Liver (tissue), 8 donors: ENCODE measurements at regions not wholly inside any gene's neighbourhood (a gene's known extent, or its start where the extent isn't known, plus 50 kb on each side); places are given as distances from the start of the nearest gene placed in this dataset.

Experiments
- DNase-seq: peaks from one replicate; pipeline ENCODE4 v3.0.0-alpha.2; 2017; ENCODE audit warnings: low spot score
- H3K27ac ChIP-seq, 2 donors: one replicate each; pipeline ENCODE4 v1.7.0; 2013; ENCODE audit warnings: inconsistent platforms in 2 of 2, low read length in 2 of 2, control low read depth in 1 of 2, low read depth in 1 of 2, mild to moderate bottlenecking in 1 of 2
- H3K27me3 ChIP-seq, 4 donors: one replicate each; pipeline versions ENCODE4 v1.6.1 to v1.7.0; 2013; ENCODE audit warnings: low read length in 3 of 4, inconsistent platforms in 1 of 4, mild to moderate bottlenecking in 1 of 4, moderate library complexity in 1 of 4; ENCODE audit not compliant: control insufficient read depth in 4 of 4, insufficient read depth in 4 of 4
- H3K36me3 ChIP-seq, 4 donors: one replicate each; pipeline versions ENCODE4 v1.6.1 to v1.7.0; 2013; ENCODE audit warnings: low read length in 3 of 4, mild to moderate bottlenecking in 3 of 4, low read depth in 1 of 4, moderate library complexity in 1 of 4; ENCODE audit not compliant: control insufficient read depth in 4 of 4, insufficient read depth in 3 of 4
- H3K4me1 ChIP-seq, 4 donors: one replicate each; pipeline versions ENCODE4 v1.6.1 to v1.7.0; 2013; ENCODE audit warnings: low read length in 3 of 4, mild to moderate bottlenecking in 3 of 4, moderate library complexity in 1 of 4; ENCODE audit not compliant: control insufficient read depth in 4 of 4, insufficient read depth in 4 of 4
- H3K4me3 ChIP-seq, 3 donors: one replicate each; pipeline versions ENCODE4 v1.6.1 to v1.7.0; 2013; ENCODE audit warnings: low read length in 3 of 3, control low read depth in 1 of 3, low read depth in 1 of 3, mild to moderate bottlenecking in 1 of 3
- H3K9ac ChIP-seq, 2 donors: one replicate each; pipeline ENCODE4 v1.7.0; 2013; ENCODE audit warnings: low read length in 2 of 2, mild to moderate bottlenecking in 2 of 2, moderate library complexity in 2 of 2, control low read depth in 1 of 2, low read depth in 1 of 2
- H3K9me3 ChIP-seq, 4 donors: one replicate each; pipeline versions ENCODE4 v1.6.1 to v1.7.0; 2013; ENCODE audit warnings: low read length in 3 of 4; ENCODE audit not compliant: control insufficient read depth in 4 of 4
- ATF3 ChIP-seq: IDR thresholded peaks from 2 replicates; pipeline ENCODE4 v1.6.1; 2016; ENCODE audit warnings: antibody characterized with exemption
- CTCF ChIP-seq: fragments of 150-350 bp; IDR thresholded peaks from 2 replicates; pipeline ENCODE4 v1.5.1; 2017; ENCODE audit warnings: improper control_type of control experiment, low read depth, low read length; ENCODE audit not compliant: missing input control
- EGR1 ChIP-seq, 2 donors: IDR thresholded peaks; 2 replicates each; pipeline ENCODE4 v1.6.1; 2016 to 2018; ENCODE audit warnings: antibody characterized with exemption in 2 of 2, low read depth in 2 of 2
- FOXA1 ChIP-seq: IDR thresholded peaks from 2 replicates; pipeline ENCODE4 v1.6.1; 2016; ENCODE audit warnings: antibody characterized with exemption
- FOXA2 ChIP-seq: IDR thresholded peaks from 2 replicates; pipeline ENCODE4 v1.6.1; 2016; ENCODE audit warnings: antibody characterized with exemption
- HNF4A ChIP-seq, 2 donors: conservative IDR thresholded peaks; 2 replicates each; pipeline ENCODE4 v1.6.1; 2016; ENCODE audit warnings: antibody characterized with exemption in 2 of 2, mild to moderate bottlenecking in 2 of 2
- HNF4G ChIP-seq: IDR thresholded peaks from 2 replicates; pipeline ENCODE4 v1.6.1; 2016; ENCODE audit warnings: antibody characterized with exemption
- JUND ChIP-seq, 2 donors: IDR thresholded peaks; 2 replicates each; pipeline ENCODE4 v1.6.1; 2016; ENCODE audit warnings: antibody characterized with exemption in 2 of 2
- MAX ChIP-seq: IDR thresholded peaks from 2 replicates; pipeline ENCODE4 v1.6.1; 2016; ENCODE audit warnings: antibody characterized with exemption
- NR2F2 ChIP-seq: IDR thresholded peaks from 2 replicates; pipeline ENCODE4 v1.6.1; 2016; ENCODE audit warnings: antibody characterized with exemption
- RAD21 ChIP-seq, 2 donors: IDR thresholded peaks; 2 replicates each; pipeline ENCODE4 v1.6.1; 2016; ENCODE audit warnings: antibody characterized with exemption in 2 of 2, mild to moderate bottlenecking in 2 of 2
- RXRA ChIP-seq, 2 donors: IDR thresholded peaks; 2 replicates each; pipeline ENCODE4 v1.6.1; 2017 to 2018; ENCODE audit warnings: antibody characterized with exemption in 2 of 2, mild to moderate bottlenecking in 1 of 2
- SP1 ChIP-seq: IDR thresholded peaks from 2 replicates; pipeline ENCODE4 v1.6.1; 2018; ENCODE audit warnings: antibody characterized with exemption, mild to moderate bottlenecking
- TAF1 ChIP-seq: conservative IDR thresholded peaks from 2 replicates; pipeline ENCODE4 v1.6.1; 2016; ENCODE audit warnings: antibody characterized with exemption, mild to moderate bottlenecking
- YY1 ChIP-seq: IDR thresholded peaks from 2 replicates; pipeline ENCODE4 v1.6.1; 2016; ENCODE audit warnings: antibody characterized with exemption, mild to moderate bottlenecking
- ZBTB33 ChIP-seq: IDR thresholded peaks from 2 replicates; pipeline ENCODE4 v1.6.1; 2016; ENCODE audit warnings: antibody characterized with exemption
- WGBS: extraction: QIAGEN DNeasy Blood & Tissue Kit; methylation state at CpG from one replicate; pipeline ENCODE4 v1.1.7; 2013; 5-methylcytosine and 5-hydroxymethylcytosine counted together
- donor health status: healthy.
- donor health status: healthy.
- donor health status: healthy.
- donor health status: healthy.
- donor health status: healthy.

GRCh38 chr14:27006570-27006969 lies 408.7 kb upstream of the NOVA1 start:
- H3K9ac ChIP-seq = no peak overlapping the region

GRCh38 chr14:27008187-27008586 lies 410.4 kb upstream of the NOVA1 start:
- TF ChIP-seq RXRA (IDR thresholded peaks at IDR 0.05) (no peak), TAF1 (no peak), ATF3 (no peak), CTCF (no peak), YY1 (no peak)
- H3K4me3 ChIP-seq = no peak overlapping the region
- no peaks in the 10 kb centered on the region for H3K4me1 ChIP-seq
- H3K27me3 ChIP-seq = no peaks in the 10 kb centered on the region
- H3K9ac ChIP-seq = no peak overlapping the region
- no peaks in the 10 kb centered on the region for H3K9me3 ChIP-seq
- no peaks in the 10 kb centered on the region for H3K36me3 ChIP-seq
- DNase-seq = no peak
- H3K27ac ChIP-seq = no peak overlapping the region

More at GRCh38 chr14:27006570-27006969, 408.7 kb upstream of the NOVA1 start:
- Histone ChIP-seq H3K9me3 (no peaks in the 10 kb centered on the region), H3K4me3 (no peak overlapping the region), H3K27me3 (no peaks in the 10 kb centered on the region), H3K36me3 (no peaks in the 10 kb centered on the region), H3K27ac (no peak overlapping the region), H3K4me1 (no peaks in the 10 kb centered on the region)
- TF ChIP-seq SP1 = no peak
- TF ChIP-seq ZBTB33 = no peak
- TF ChIP-seq RXRA (IDR thresholded peaks at IDR 0.05) = no peak
- TF ChIP-seq HNF4A (conservative IDR thresholded peaks at IDR 0.05) = no peak
- TF ChIP-seq RAD21 (IDR thresholded peaks at IDR 0.05) = no peak
- no peak for TF ChIP-seq TAF1
- no peak for TF ChIP-seq JUND (IDR thresholded peaks at IDR 0.05)
- TF ChIP-seq CTCF = no peak
- DNase-seq = no peak
- 87% methylated on average over 1 of the region's 1 CpG for WGBS

GRCh38 chr14:27012641-27013040 lies 414.8 kb upstream of the NOVA1 start:
- no peak overlapping the region for H3K4me3 ChIP-seq
- H3K9ac ChIP-seq = no peak overlapping the region
- H3K27ac ChIP-seq = no peak overlapping the region
- no peaks in the 10 kb centered on the region for H3K36me3 ChIP-seq
- H3K9me3 ChIP-seq = no peaks in the 10 kb centered on the region
- DNase-seq = no peak
- no peaks in the 10 kb centered on the region for H3K27me3 ChIP-seq
- WGBS = 72% methylated on average over 3 of the region's 3 CpGs
- no peaks in the 10 kb centered on the region for H3K4me1 ChIP-seq
- TF ChIP-seq ZBTB33 (no peak), HNF4G (no peak), ATF3 (no peak), YY1 (no peak), NR2F2 (no peak), FOXA1 (no peak), RAD21 (IDR thresholded peaks at IDR 0.05) (no peak), RXRA (IDR thresholded peaks at IDR 0.05) (no peak), CTCF (no peak), EGR1 (IDR thresholded peaks at IDR 0.05; ENCODE audit: low read depth in 2 of 2) (no peak), HNF4A (conservative IDR thresholded peaks at IDR 0.05) (no peak), MAX (no peak), TAF1 (no peak), FOXA2 (no peak), JUND (IDR thresholded peaks at IDR 0.05) (no peak)
